Esophagus (tissue), 2 donors: ENCODE measurements at regions not wholly inside any gene's neighbourhood (a gene's known extent, or its start where the extent isn't known, plus 50 kb on each side); places are given as distances from the start of the nearest gene placed in this dataset.

ENCODE experiments used
- H3K27ac ChIP-seq, 2 donors: one replicate each; pipeline ENCODE4 v1.5.1; 2013; ENCODE audit warnings: low read depth in 2 of 2, mild to moderate bottlenecking in 2 of 2, inconsistent platforms in 1 of 2, low read length in 1 of 2, moderate library complexity in 1 of 2
- H3K27me3 ChIP-seq, 2 donors: one replicate each; pipeline ENCODE4 v1.6.1; 2013; ENCODE audit warnings: low read length in 2 of 2, control low read depth in 1 of 2, mild to moderate bottlenecking in 1 of 2; ENCODE audit not compliant: insufficient read depth in 2 of 2, control insufficient read depth in 1 of 2
- H3K36me3 ChIP-seq, 2 donors: one replicate each; pipeline ENCODE4 v1.6.1; 2013; ENCODE audit warnings: low read length in 1 of 2; ENCODE audit not compliant: control insufficient read depth in 2 of 2, insufficient read depth in 2 of 2
- H3K4me1 ChIP-seq, 2 donors: one replicate each; pipeline ENCODE4 v1.6.1; 2013; ENCODE audit warnings: low read length in 1 of 2; ENCODE audit not compliant: control insufficient read depth in 2 of 2, insufficient read depth in 2 of 2
- H3K4me3 ChIP-seq, 2 donors: one replicate each; pipeline ENCODE4 v1.5.1; 2013; ENCODE audit warnings: low read length in 2 of 2, mild to moderate bottlenecking in 2 of 2, low read depth in 1 of 2, moderate library complexity in 1 of 2
- H3K9me3 ChIP-seq, 2 donors: one replicate each; pipeline ENCODE4 v1.6.1; 2013; ENCODE audit warnings: mild to moderate bottlenecking in 2 of 2, low read depth in 1 of 2, low read length in 1 of 2, moderate library complexity in 1 of 2; ENCODE audit not compliant: control insufficient read depth in 2 of 2, insufficient read depth in 1 of 2
- WGBS, 2 donors: extraction: QIAGEN DNeasy Blood & Tissue Kit; methylation state at CpG; one replicate each; pipeline ENCODE4 v1.1.7; 2013; 5-methylcytosine and 5-hydroxymethylcytosine counted together
- donor health status: healthy with polysubstance abuse.
- donor health status: Bipolar disorder and iron deficiency.

DNA sequence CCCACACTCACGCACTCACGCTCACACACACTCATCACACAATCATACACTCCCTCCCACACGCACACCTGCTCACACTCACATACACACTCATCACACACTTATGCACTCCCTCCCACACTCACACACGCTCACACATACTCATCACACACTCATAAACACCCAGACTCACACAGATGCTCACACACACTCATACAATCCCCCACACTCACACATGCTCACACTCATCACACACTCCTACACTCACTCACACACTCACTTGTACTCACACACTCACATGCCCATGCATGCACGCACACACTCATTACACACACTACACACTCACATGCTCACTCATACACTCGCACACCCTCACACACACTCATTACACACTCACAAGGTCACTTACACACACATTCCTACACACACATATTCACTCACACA, 131.1 kb upstream of the PDE10A start:
- Histone ChIP-seq H3K9me3 (peaks cover 0 to 5% of the 10 kb centered on the region in 2 donors), H3K36me3 (no peaks in the 10 kb centered on the region), H3K27ac (no peak overlapping the region), H3K4me3 (no peak overlapping the region), H3K27me3 (no peaks in the 10 kb centered on the region), H3K4me1 (no peaks in the 10 kb centered on the region)
- WGBS, 2 donors: 88 to 94% methylated on average over 6 of the region's 6 CpGs

DNA sequence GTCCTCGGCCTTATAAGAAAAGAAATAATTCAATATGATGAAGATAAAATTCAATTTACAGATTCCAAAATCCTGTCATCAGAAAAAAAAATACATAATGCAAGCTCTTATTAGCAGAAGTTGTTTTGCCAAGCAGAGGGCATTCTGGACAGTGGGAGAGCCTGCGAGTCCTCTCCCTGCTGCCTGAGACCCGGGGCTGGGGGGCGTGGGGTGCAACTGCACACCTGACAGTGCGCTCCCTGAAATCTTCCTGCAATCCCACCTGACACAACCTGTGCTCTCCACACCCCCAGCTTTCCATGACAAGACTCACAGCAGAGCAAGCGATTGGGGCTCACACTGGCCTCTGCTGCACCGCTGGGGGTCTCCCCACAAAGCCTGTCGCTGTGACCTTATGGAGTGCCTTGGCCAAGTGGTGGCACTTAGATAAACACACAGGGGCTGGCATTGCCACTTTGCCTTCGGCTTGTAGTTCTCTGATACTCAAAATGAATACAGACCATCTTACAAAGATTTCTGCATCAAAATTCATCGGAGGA, 130.3 kb upstream of the PDE10A start:
- Histone ChIP-seq H3K9me3 (peaks cover 0 to 5% of the 10 kb centered on the region in 2 donors), H3K27me3 (no peaks in the 10 kb centered on the region), H3K4me1 (no peaks in the 10 kb centered on the region), H3K27ac (no peak overlapping the region), H3K36me3 (no peaks in the 10 kb centered on the region), H3K4me3 (no peak overlapping the region)
- 89 to 92% methylated on average over 10 of the region's 10 CpGs for WGBS, 2 donors

DNA sequence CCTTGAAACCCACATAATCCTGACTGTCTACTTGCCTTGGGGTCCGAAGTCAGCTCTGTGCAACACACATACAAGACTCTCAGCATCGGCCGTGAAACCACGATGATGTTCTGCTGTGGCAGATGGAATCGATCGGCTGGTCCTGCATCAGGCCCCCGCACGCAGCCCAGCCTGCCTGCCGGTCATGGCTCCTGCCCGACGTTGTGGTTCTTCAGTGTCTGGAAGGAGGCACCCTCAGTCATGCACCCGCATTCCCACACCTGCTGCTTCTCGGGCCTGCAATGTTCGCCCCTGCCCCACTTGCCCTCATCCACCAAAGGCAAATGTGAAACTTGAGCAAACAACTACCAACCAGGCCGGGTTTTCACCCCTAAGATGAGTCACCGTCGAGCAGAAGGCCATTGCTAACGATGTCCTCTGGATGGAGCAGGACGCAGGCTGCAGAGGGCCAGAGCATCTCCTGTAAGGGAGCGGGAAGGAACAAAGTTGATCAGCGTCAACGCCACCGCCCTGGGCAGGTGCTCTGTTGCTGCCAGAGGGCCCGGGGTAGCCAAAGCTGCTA, 128.9 kb upstream of the PDE10A start:
- no peaks in the 10 kb centered on the region for H3K4me1 ChIP-seq
- H3K4me3 ChIP-seq: no peak overlapping the region
- 91 to 92% methylated on average over 24 of the region's 24 CpGs for WGBS, 2 donors
- H3K36me3 ChIP-seq: no peaks in the 10 kb centered on the region
- H3K27ac ChIP-seq: no peak overlapping the region
- H3K27me3 ChIP-seq: no peaks in the 10 kb centered on the region
- peaks cover 0 to 5% of the 10 kb centered on the region in 2 donors for H3K9me3 ChIP-seq

DNA sequence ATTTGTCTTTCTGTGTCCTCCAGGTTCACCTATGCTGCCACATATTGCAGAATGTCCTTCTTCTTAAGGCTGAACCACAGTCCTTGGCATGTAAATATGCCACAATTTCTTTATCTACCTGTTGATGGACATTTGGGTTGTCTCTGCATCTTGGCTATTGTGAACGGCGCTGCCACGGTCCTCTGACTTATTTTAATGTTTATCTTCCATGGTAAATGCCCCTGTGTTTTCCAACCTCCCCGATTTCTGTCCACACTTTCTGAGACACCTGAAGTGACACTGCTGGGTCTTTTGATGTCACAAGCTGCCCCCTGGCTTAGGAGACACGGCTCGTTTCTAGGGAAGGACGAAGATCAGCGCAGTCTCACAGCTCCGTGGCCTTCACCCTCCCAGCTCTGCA, 128.3 kb upstream of the PDE10A start:
- H3K4me1 ChIP-seq: no peaks in the 10 kb centered on the region
- WGBS, 2 donors: 76 to 87% methylated on average over 9 of the region's 9 CpGs
- H3K4me3 ChIP-seq: no peak overlapping the region
- H3K9me3 ChIP-seq: peaks cover 0 to 5% of the 10 kb centered on the region in 2 donors
- H3K36me3 ChIP-seq: no peaks in the 10 kb centered on the region
- no peaks in the 10 kb centered on the region for H3K27me3 ChIP-seq
- H3K27ac ChIP-seq: no peak overlapping the region

DNA sequence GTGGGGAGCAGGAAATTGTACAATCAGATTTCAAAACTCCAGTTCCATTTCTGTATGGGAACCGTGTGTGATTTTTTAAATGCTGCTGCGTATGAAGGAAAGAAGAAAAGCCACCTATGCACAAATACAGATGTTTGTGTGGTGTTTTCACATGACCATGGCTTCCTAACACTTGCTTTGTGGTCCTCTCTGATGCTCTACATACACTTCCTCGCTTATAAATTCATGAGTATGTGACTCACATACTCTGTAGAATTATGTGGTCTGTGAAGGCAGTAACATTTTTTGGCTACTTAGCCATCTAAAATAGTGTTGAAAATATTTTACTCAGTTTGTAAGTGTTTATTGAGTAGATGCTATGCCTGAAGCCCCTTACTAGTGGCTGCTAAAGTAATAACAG, 119.8 kb upstream of the PDE10A start:
- Histone ChIP-seq H3K27ac (no peak overlapping the region), H3K4me3 (no peak overlapping the region), H3K4me1 (peaks cover 0 to 2% of the 10 kb centered on the region in 2 donors), H3K36me3 (no peaks in the 10 kb centered on the region), H3K9me3 (no peaks in the 10 kb centered on the region), H3K27me3 (no peaks in the 10 kb centered on the region)
- WGBS, 2 donors: 76 to 78% methylated on average over 3 of the region's 3 CpGs

DNA sequence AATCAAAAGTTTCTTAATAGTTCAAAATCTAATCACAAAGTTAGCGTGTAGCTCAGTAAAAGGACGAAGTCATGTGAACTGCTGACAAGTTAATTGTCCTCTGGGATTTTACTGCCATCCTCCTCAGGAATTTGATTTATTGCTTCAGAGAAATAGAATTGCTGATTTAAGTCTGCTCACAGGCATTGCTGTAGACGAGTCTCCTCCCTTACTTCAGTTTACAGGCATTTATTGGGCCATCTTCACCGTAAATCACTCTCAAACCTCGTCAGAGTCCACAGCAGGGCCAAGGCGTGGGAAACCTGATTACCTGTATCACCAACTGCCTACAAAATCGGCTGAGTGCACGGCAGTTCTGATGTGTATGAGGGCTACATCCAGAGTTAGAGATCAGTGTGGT, 119.1 kb upstream of the PDE10A start:
- 61 to 71% methylated on average over 8 of the region's 8 CpGs for whole genome bisulfite sequencing, 2 donors
- Histone ChIP-seq H3K27ac (no peak overlapping the region), H3K27me3 (peaks cover 0 to 2% of the 10 kb centered on the region in 2 donors), H3K4me3 (no peak overlapping the region), H3K9me3 (no peaks in the 10 kb centered on the region), H3K36me3 (no peaks in the 10 kb centered on the region), H3K4me1 (peaks cover 0 to 2% of the 10 kb centered on the region in 2 donors)

DNA sequence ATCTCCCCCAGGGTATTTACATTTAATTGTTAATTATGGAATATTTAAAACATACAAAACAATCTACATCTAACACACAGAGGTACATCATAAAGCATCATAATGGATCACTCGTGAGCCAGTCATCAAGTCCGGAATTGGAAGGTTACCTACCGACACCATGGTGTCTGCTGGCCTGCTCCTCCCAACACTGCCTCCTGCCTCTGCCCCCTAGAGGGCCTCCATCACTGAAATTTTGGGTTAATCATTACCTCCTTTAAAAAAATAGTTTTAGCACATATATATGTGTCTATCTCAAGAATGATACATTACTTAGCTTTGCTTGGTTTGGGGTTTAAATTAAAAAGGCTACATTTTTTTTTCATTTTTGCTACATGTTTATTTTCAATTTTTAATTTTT, 114.6 kb upstream of the PDE10A start:
- Histone ChIP-seq H3K9me3 (no peaks in the 10 kb centered on the region), H3K36me3 (no peaks in the 10 kb centered on the region), H3K27ac (no peak overlapping the region), H3K4me1 (peaks cover 0 to 2% of the 10 kb centered on the region in 2 donors), H3K27me3 (peaks cover 0 to 3% of the 10 kb centered on the region in 2 donors), H3K4me3 (no peak overlapping the region)
- WGBS, 2 donors: 88 to 91% methylated on average over 3 of the region's 3 CpGs

DNA sequence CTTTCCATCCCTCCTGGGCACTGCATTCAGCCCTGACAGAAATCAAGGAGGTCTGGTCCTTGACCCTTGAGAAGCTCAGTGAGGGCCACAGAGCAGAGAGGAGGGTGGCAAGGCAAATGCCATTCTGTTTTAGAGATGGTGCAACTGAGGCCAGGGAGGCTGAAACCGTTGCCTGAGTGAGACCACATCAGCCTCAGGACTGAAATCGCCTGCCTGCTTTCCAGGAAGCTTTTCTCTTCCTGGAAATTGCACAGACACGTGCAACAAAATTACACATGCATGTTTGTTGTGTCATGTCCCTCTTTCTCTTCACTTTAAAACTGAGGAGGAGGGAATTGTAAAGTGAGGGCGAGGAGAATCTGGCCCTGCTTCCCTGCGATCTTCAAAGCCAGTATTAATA, 113.7 kb upstream of the PDE10A start:
- Histone ChIP-seq H3K27ac (no peak overlapping the region), H3K9me3 (no peaks in the 10 kb centered on the region), H3K4me3 (no peak overlapping the region), H3K27me3 (peaks cover 0 to 3% of the 10 kb centered on the region in 2 donors), H3K4me1 (peaks cover 0 to 2% of the 10 kb centered on the region in 2 donors), H3K36me3 (no peaks in the 10 kb centered on the region)
- 51 to 56% methylated on average over 5 of the region's 5 CpGs for WGBS, 2 donors

DNA sequence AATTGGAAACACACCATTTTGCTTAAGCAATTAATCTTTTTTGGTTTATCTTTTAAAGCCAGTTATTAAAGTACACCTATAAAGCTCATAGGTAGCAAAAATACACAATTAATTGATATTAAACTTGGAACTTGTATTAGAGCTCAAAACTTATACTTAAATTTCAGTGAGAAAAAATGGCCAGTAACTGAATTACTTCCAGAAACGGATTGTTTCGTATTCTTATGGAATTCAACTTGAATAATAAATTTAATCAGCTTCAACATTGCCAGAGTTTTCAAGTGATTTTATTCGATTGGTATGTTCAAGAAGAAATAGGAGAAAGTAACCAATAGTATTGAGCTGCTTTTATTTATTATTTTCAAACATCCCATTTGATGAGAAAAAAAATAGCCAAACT, 112.7 kb upstream of the PDE10A start:
- H3K4me3 ChIP-seq: no peak overlapping the region
- peaks cover 0 to 3% of the 10 kb centered on the region in 2 donors for H3K27me3 ChIP-seq
- WGBS, 2 donors: 69 to 80% methylated on average over 3 of the region's 3 CpGs
- no peaks in the 10 kb centered on the region for H3K4me1 ChIP-seq
- H3K36me3 ChIP-seq: no peaks in the 10 kb centered on the region
- H3K9me3 ChIP-seq: no peaks in the 10 kb centered on the region
- no peak overlapping the region for H3K27ac ChIP-seq

DNA sequence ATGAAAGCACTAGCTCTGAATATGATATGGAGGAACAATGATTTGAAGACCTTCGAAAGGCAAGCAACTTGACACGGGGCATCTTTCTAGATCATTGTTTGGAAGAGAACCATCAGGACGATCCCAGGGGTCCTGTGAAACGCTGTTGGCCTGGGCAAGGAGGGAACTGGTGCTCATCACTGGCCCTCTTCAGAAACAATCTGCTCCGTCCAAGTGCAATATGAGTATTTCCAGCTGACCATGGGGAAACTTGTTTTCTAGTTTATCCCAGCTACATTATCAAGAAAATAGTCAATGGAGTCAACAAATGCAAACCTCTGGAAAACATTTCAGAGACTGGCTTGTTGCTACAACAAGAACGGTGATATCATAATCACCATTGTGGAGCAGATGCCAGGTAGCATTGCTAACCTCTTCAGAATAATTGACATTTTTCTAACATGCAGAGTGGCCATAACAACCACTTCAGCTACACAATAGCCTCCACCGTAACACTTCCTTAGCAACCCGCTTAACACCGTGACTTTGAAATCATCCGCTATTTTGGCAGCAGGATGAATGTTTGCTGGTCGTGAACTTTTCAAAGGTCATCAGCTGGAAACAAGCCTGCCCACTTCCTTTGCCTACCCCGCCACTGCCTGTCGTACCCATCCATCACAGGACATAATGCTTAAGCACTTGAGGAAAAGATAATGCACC, 112.0 kb upstream of the PDE10A start:
- Histone ChIP-seq H3K36me3 (no peaks in the 10 kb centered on the region), H3K27ac (no peak overlapping the region), H3K4me1 (no peaks in the 10 kb centered on the region), H3K27me3 (peaks cover 0 to 3% of the 10 kb centered on the region in 2 donors), H3K9me3 (no peaks in the 10 kb centered on the region), H3K4me3 (no peak overlapping the region)
- WGBS, 2 donors: 29 to 31% methylated on average over 13 of the region's 13 CpGs
